MCF 10A (cell line): ENCODE measurements at regions not wholly inside any gene's neighbourhood (a gene's known extent, or its start where the extent isn't known, plus 50 kb on each side); places are given as distances from the start of the nearest gene placed in this dataset.

Experiments
- BruUV-seq: library from RNA; stranded (reverse); fragments of 400-500 nt; replicated peaks from 2 replicates; lab custom pipeline; 2021; lab: Mats Ljungman, UMichigan
- CTCF ChIA-PET: fragments of 300-600 bp; sonication (Branson Sonifier 250); formaldehyde crosslinking; extraction: SDS; loops from one replicate; lab custom pipeline; 2021; ENCODE audit warnings: antibody characterized with exemption, inconsistent platforms; lab: Yijun Ruan, JAX
- POLR2A ChIA-PET: fragments of 300-600, 350-650 bp; sonication (Branson Sonifier 250); formaldehyde crosslinking; extraction: SDS; loops from one replicate; lab custom pipeline; 2020; ENCODE audit warnings: antibody characterized with exemption, inconsistent platforms; lab: Yijun Ruan, JAX
- DNase-seq: peaks from one replicate; pipeline ENCODE4 v3.0.0-alpha.2; 2018; ENCODE audit not compliant: unreplicated experiment
- H3K27ac Mint-ChIP-seq: one replicate; pipeline ENCODE4 v1.8.0; 2022; ENCODE audit warnings: mild to moderate bottlenecking, low read depth, mixed read lengths; ENCODE audit not compliant: unreplicated experiment
- H3K27me3 Mint-ChIP-seq: one replicate; pipeline ENCODE4 v1.8.0; 2022; ENCODE audit warnings: mixed read lengths; ENCODE audit not compliant: insufficient read depth, unreplicated experiment
- H3K36me3 Mint-ChIP-seq: one replicate; pipeline ENCODE4 v1.8.0; 2022; ENCODE audit warnings: mild to moderate bottlenecking, moderate library complexity, mixed read lengths; ENCODE audit not compliant: insufficient read depth, unreplicated experiment
- H3K4me1 Mint-ChIP-seq: one replicate; pipeline ENCODE4 v1.8.0; 2022; ENCODE audit warnings: mixed read lengths; ENCODE audit not compliant: insufficient read depth, unreplicated experiment
- H3K4me3 Mint-ChIP-seq: one replicate; pipeline ENCODE4 v1.8.0; 2022; ENCODE audit warnings: mild to moderate bottlenecking, moderate library complexity, mixed read lengths; ENCODE audit not compliant: unreplicated experiment
- H3K9me3 Mint-ChIP-seq: one replicate; pipeline ENCODE4 v1.8.0; 2022; ENCODE audit warnings: mixed read lengths; ENCODE audit not compliant: unreplicated experiment
- CTCF ChIP-seq: fragments of 200-600 bp; IDR thresholded peaks from one replicate; pipeline ENCODE4 v1.8.0; 2022; ENCODE audit warnings: antibody characterized with exemption, mild to moderate bottlenecking; ENCODE audit not compliant: unreplicated experiment
- intact Hi-C: fragments of 100-400 bp; cut with micrococcal nuclease; formaldehyde crosslinking; loops from 2 replicates; pipeline ENCODE4 v1.14.1; 2022

GRCh38 chrX:22462959-22463358 is 190.2 kb downstream of the CBLL2 start:
- no peak overlapping the region for H3K4me3 Mint-ChIP-seq
- no peaks in the 10 kb centered on the region for H3K36me3 Mint-ChIP-seq
- no peak for TF ChIP-seq CTCF
- no peak for DNase-seq
- POLR2A ChIA-PET: no interaction called here
- no peak overlapping the region for H3K27ac Mint-ChIP-seq
- no peaks in the 10 kb centered on the region for H3K4me1 Mint-ChIP-seq
- CTCF ChIA-PET: no interaction called here
- peaks cover 57% of the 10 kb centered on the region for H3K27me3 Mint-ChIP-seq
- intact Hi-C loops: no loop called here
- H3K9me3 Mint-ChIP-seq: no peaks in the 10 kb centered on the region
- BruUV-seq: no TSS peak

- no peaks in the 10 kb centered on the region for H3K36me3 Mint-ChIP-seq
- no peak overlapping the region for H3K27ac Mint-ChIP-seq
- H3K9me3 Mint-ChIP-seq: no peaks in the 10 kb centered on the region
- no peaks in the 10 kb centered on the region for H3K4me1 Mint-ChIP-seq
- POLR2A ChIA-PET: no interaction called here
- CTCF ChIA-PET: interaction anchor here (0.6 kb wide), 1 partner anchor 985 kb away, joined by 3 read pairs; no protein-coding TSS in a partner anchor
- intact Hi-C loops: no loop called here
- BruUV-seq: no TSS peak
- peaks cover 69% of the 10 kb centered on the region for H3K27me3 Mint-ChIP-seq
- no peak overlapping the region for H3K4me3 Mint-ChIP-seq
- no peak for TF ChIP-seq CTCF
- no peak for DNase-seq
Observed at GRCh38 chrX:22467571-22467970, 194.9 kb downstream of the CBLL2 start.

- intact Hi-C loops: no loop called here
- ChIA-PET POLR2A (no interaction called here), CTCF (no interaction called here)
- Mint-ChIP-seq H3K9me3 (no peaks in the 10 kb centered on the region), H3K4me1 (no peaks in the 10 kb centered on the region), H3K4me3 (no peak overlapping the region), H3K36me3 (no peaks in the 10 kb centered on the region), H3K27ac (no peak overlapping the region), H3K27me3 (peaks cover 32% of the 10 kb centered on the region)
- no TSS peak for BruUV-seq
- no peak for DNase-seq
- no peak for TF ChIP-seq CTCF
Observed at GRCh38 chrX:22481436-22481835, 208.7 kb downstream of the CBLL2 start.

- ChIA-PET POLR2A (no interaction called here), CTCF (no interaction called here)
- no peaks in the 10 kb centered on the region for H3K4me1 Mint-ChIP-seq
- TF ChIP-seq CTCF: no peak
- no peaks in the 10 kb centered on the region for H3K36me3 Mint-ChIP-seq
- no peak overlapping the region for H3K27ac Mint-ChIP-seq
- H3K4me3 Mint-ChIP-seq: no peak overlapping the region
- H3K27me3 Mint-ChIP-seq: peaks cover 26% of the 10 kb centered on the region
- no peak for DNase-seq
- no TSS peak for BruUV-seq
- no peaks in the 10 kb centered on the region for H3K9me3 Mint-ChIP-seq
- intact Hi-C loops: no loop called here
Observed at GRCh38 chrX:22486296-22486695, 213.6 kb downstream of the CBLL2 start.
